ENCODE measurements at regions not wholly inside any gene's neighbourhood (a gene's known extent, or its start where the extent isn't known, plus 50 kb on each side); places are given as distances from the start of the nearest gene placed in this dataset.

- H3K27me3 ChIP-seq: no peaks in the 10 kb centered on the region
- no peak overlapping the region for H3K4me3 ChIP-seq
- H3K36me3 ChIP-seq: no peaks in the 10 kb centered on the region
- TF ChIP-seq, protein P1, sequence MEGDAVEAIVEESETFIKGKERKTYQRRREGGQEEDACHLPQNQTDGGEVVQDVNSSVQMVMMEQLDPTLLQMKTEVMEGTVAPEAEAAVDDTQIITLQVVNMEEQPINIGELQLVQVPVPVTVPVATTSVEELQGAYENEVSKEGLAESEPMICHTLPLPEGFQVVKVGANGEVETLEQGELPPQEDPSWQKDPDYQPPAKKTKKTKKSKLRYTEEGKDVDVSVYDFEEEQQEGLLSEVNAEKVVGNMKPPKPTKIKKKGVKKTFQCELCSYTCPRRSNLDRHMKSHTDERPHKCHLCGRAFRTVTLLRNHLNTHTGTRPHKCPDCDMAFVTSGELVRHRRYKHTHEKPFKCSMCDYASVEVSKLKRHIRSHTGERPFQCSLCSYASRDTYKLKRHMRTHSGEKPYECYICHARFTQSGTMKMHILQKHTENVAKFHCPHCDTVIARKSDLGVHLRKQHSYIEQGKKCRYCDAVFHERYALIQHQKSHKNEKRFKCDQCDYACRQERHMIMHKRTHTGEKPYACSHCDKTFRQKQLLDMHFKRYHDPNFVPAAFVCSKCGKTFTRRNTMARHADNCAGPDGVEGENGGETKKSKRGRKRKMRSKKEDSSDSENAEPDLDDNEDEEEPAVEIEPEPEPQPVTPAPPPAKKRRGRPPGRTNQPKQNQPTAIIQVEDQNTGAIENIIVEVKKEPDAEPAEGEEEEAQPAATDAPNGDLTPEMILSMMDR (IDR thresholded peaks at IDR 0.05): no peak
- no peak for DNase-seq (ENCODE audit: low spot score)
- no peaks in the 10 kb centered on the region for H3K4me1 ChIP-seq
- H3K27ac ChIP-seq: no peak overlapping the region
- no peaks in the 10 kb centered on the region for H3K9me3 ChIP-seq
Observed at GRCh38 chr11:127242676-127243075, 242.1 kb upstream of the KIRREL3 start.

GRCh38 chr11:127238321-127238720 is 237.8 kb upstream of the KIRREL3 start:
- H3K9me3 ChIP-seq: no peaks in the 10 kb centered on the region
- TF ChIP-seq, protein P1 (IDR thresholded peaks at IDR 0.05): no peak

DNA sequence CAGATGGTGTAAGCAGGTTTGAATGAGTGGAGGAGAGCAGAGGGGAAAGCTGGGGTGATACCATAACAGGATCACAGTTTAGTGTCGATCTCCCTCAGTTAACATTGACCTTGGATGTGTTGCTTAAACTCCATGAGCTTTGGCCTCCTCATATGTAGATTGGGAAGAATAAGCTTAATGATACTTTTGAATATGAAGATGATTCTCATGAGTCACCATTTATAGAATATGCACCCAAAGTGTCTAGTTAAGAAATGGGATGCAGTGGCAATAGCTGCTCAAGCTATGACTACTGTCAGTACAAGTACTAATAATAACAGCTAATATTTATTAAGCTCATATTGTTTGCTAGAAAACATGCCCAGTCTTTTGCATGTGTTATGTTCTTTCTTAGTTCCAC is 236.2 kb upstream of the KIRREL3 start:
- no peaks in the 10 kb centered on the region for H3K27me3 ChIP-seq
- H3K36me3 ChIP-seq: no peaks in the 10 kb centered on the region
- no peaks in the 10 kb centered on the region for H3K9me3 ChIP-seq
- no peak overlapping the region for H3K27ac ChIP-seq
- TF ChIP-seq, protein P1 (IDR thresholded peaks at IDR 0.05): no peak
- H3K4me3 ChIP-seq: no peak overlapping the region
- no peak for DNase-seq (ENCODE audit: low spot score)
- no peaks in the 10 kb centered on the region for H3K4me1 ChIP-seq

More at GRCh38 chr11:127238321-127238720, 237.8 kb upstream of the KIRREL3 start:
- no peaks in the 10 kb centered on the region for H3K36me3 ChIP-seq
- no peak overlapping the region for H3K27ac ChIP-seq
- H3K4me3 ChIP-seq: no peak overlapping the region
- DNase-seq (ENCODE audit: low spot score): no peak
- no peaks in the 10 kb centered on the region for H3K27me3 ChIP-seq
- no peaks in the 10 kb centered on the region for H3K4me1 ChIP-seq

GRCh38 chr11:127233998-127234397 is 233.4 kb upstream of the KIRREL3 start:
- Histone ChIP-seq H3K9me3 (no peaks in the 10 kb centered on the region), H3K4me1 (no peaks in the 10 kb centered on the region), H3K27me3 (no peaks in the 10 kb centered on the region), H3K4me3 (no peak overlapping the region), H3K27ac (no peak overlapping the region), H3K36me3 (no peaks in the 10 kb centered on the region)
- TF ChIP-seq, protein P1 (IDR thresholded peaks at IDR 0.05): no peak
- DNase-seq (ENCODE audit: low spot score): no peak

- Histone ChIP-seq H3K36me3 (no peaks in the 10 kb centered on the region), H3K27ac (no peak overlapping the region), H3K4me3 (no peak overlapping the region), H3K9me3 (no peaks in the 10 kb centered on the region), H3K27me3 (no peaks in the 10 kb centered on the region), H3K4me1 (no peaks in the 10 kb centered on the region)
- DNase-seq (ENCODE audit: low spot score): no peak
- TF ChIP-seq, protein P1 (IDR thresholded peaks at IDR 0.05): no peak
Observed at GRCh38 chr11:127230392-127230791, 229.8 kb upstream of the KIRREL3 start.

DNA sequence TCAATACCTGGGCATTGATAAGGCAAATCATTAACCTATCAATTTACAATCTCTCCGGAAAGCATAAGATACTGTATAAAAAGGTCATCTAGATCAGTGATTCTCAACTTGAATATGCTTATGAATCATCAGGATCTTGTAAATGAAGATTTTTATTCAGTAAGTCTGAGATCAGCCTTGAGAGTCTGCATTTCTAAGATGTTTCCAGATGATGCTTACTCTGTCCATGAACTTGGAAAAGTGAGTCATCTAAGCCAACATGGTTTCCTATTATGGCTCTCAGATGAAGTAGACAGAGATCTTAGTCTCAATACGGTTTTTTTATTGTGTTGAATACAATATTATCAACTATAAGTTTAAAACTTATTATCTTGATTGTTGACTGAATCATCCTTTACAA is 226.4 kb upstream of the KIRREL3 start:
- Histone ChIP-seq H3K9me3 (no peaks in the 10 kb centered on the region), H3K27me3 (no peaks in the 10 kb centered on the region), H3K27ac (no peak overlapping the region), H3K36me3 (no peaks in the 10 kb centered on the region), H3K4me3 (no peak overlapping the region), H3K4me1 (no peaks in the 10 kb centered on the region)
- TF ChIP-seq, protein P1 (IDR thresholded peaks at IDR 0.05): no peak
- no peak for DNase-seq (ENCODE audit: low spot score)

All from right atrium auricular region (tissue), 2 donors.